ENCODE measurements at regions not wholly inside any gene's neighbourhood (a gene's known extent, or its start where the extent isn't known, plus 50 kb on each side); places are given as distances from the start of the nearest gene placed in this dataset.

DNA sequence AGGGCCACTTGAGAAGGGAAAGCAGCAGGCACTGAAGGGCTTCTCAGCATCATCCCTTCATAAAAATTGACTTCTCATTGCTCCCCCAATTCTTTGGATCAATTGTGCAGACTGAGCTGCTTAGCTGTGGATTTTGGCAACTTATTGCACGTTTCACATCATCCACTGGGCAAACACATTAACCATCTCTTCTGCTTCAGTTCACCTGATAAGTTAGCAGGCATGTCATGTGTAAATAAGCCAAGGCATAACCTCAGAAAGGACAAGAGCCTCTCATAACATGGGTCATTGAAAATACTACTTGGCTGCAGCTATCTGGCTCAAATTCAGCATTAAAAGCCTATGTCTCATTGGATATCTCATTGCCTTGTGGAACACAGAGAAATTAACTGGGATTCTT, 366.5 kb downstream of the LRRC3B start:
- H3K27me3 Mint-ChIP-seq = no peaks in the 10 kb centered on the region
- intact Hi-C loops (cut with micrococcal nuclease) = no loop called here
- DNase-seq (no peak), ATAC-seq (no peak)
- H3K4me1 Mint-ChIP-seq (ENCODE audit: low read depth) = no peaks in the 10 kb centered on the region
- no peaks in the 10 kb centered on the region for H3K36me3 Mint-ChIP-seq (ENCODE audit: low read depth)
- no peak overlapping the region for H3K4me3 Mint-ChIP-seq
- H3K9me3 Mint-ChIP-seq = no peaks in the 10 kb centered on the region
- H3K27ac Mint-ChIP-seq = no peak overlapping the region
- ChIA-PET POLR2A (no interaction called here), CTCF (no interaction called here)
- TF ChIP-seq, protein P1, sequence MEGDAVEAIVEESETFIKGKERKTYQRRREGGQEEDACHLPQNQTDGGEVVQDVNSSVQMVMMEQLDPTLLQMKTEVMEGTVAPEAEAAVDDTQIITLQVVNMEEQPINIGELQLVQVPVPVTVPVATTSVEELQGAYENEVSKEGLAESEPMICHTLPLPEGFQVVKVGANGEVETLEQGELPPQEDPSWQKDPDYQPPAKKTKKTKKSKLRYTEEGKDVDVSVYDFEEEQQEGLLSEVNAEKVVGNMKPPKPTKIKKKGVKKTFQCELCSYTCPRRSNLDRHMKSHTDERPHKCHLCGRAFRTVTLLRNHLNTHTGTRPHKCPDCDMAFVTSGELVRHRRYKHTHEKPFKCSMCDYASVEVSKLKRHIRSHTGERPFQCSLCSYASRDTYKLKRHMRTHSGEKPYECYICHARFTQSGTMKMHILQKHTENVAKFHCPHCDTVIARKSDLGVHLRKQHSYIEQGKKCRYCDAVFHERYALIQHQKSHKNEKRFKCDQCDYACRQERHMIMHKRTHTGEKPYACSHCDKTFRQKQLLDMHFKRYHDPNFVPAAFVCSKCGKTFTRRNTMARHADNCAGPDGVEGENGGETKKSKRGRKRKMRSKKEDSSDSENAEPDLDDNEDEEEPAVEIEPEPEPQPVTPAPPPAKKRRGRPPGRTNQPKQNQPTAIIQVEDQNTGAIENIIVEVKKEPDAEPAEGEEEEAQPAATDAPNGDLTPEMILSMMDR (IDR thresholded peaks at IDR 0.05) = no peak

DNA sequence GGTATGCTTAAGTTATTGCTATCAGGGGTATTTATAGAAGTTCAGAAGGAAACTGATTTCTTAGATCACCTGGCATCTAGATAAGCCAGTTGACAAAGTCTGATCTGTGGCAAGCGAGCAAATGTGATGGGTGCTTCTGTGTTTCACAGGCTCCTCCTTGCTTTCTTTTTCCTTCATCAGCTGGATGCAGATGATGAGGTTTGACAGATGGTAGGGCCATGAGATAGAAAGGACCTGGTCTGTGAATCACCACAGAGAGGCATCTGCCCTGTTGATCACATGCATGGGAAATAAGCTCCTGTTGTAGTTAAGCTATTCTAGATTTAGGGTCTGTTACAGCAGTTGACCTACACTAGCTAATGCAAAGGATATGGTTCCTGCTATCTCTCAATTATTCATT, 372.0 kb downstream of the NEK10 start:
- H3K4me3 Mint-ChIP-seq = no peak overlapping the region

DNA sequence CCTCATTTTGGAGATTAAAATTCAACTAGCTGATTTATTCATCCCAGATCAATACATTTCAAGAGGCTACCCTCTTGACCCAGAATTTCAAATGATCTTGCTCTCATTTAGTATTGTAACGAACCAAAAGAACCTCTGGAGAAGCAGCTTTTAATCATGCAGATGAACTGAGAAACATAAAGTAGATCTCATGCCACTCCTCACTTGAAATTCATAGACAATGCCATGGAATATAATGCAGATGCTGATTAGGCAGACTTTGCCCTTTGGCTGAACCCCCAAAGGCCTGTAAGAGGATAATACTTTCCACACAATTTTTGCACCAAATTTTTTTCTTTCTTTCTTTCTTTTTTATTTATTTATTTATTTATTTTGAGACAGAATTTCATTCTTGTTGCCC, 358.3 kb downstream of the NEK10 start:
- ChIA-PET POLR2A (no interaction called here), CTCF (no interaction called here)
- ATAC-seq (no peak), DNase-seq (no peak)
- H3K4me1 Mint-ChIP-seq (ENCODE audit: low read depth) = no peaks in the 10 kb centered on the region
- TF ChIP-seq, protein P1 (IDR thresholded peaks at IDR 0.05) = no peak
- H3K36me3 Mint-ChIP-seq (ENCODE audit: low read depth) = no peaks in the 10 kb centered on the region
- H3K4me3 Mint-ChIP-seq = no peak overlapping the region
- H3K27ac Mint-ChIP-seq = no peak overlapping the region
- no peaks in the 10 kb centered on the region for H3K27me3 Mint-ChIP-seq
- intact Hi-C loops (cut with micrococcal nuclease) = no loop called here
- H3K9me3 Mint-ChIP-seq = peaks cover 8% of the 10 kb centered on the region

More for the DNA sequence above, 372.0 kb downstream of the NEK10 start:
- peaks cover 5% of the 10 kb centered on the region for H3K9me3 Mint-ChIP-seq
- ATAC-seq (no peak), DNase-seq (no peak)
- H3K27ac Mint-ChIP-seq = no peak overlapping the region
- H3K4me1 Mint-ChIP-seq (ENCODE audit: low read depth) = no peaks in the 10 kb centered on the region
- TF ChIP-seq, protein P1 (IDR thresholded peaks at IDR 0.05) = no peak
- H3K36me3 Mint-ChIP-seq (ENCODE audit: low read depth) = no peaks in the 10 kb centered on the region
- ChIA-PET POLR2A (no interaction called here), CTCF (no interaction called here)
- intact Hi-C loops (cut with micrococcal nuclease) = no loop called here
- H3K27me3 Mint-ChIP-seq = no peaks in the 10 kb centered on the region

DNA sequence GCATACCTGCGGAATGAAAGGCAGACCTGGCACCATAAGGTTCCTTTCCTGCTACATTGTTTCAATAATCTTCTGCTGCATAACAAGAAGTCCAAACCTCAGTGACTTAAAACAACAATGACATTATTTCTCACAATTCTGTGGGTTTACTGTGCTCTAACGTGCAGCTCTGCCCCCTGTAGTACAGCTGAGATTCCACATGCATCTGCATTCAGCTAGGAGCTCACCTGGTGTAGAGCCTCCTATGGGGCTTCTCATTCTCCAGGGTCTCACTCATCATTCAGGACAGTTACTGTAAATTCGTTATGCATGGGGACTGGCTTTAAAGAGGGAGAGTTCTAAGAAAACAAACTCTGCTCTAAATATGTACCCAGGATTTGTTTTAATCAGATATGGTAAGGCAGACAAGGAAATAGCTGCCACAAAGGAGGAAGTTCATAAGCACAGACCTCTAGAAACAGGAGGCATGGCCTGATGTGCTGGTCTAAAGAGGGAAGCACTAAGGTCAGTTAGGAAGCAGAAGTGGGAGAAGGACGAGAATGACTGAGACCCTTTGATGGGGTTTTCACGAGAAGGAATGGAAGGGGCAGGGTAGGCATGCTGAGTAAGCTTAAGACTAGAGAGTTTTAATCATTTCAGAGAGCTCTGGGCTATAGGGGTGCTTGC, 347.0 kb downstream of the NEK10 start:
- Mint-ChIP-seq H3K27me3 (no peaks in the 10 kb centered on the region), H3K27ac (no peak overlapping the region), H3K9me3 (no peaks in the 10 kb centered on the region), H3K36me3 (ENCODE audit: low read depth) (no peaks in the 10 kb centered on the region), H3K4me1 (ENCODE audit: low read depth) (no peaks in the 10 kb centered on the region), H3K4me3 (no peak overlapping the region)
- no peak for DNase-seq
- no peak for ATAC-seq
- intact Hi-C loops (cut with micrococcal nuclease) = no loop called here
- CTCF ChIA-PET = no interaction called here
- TF ChIP-seq, protein P1 (IDR thresholded peaks at IDR 0.05) = no peak
- POLR2A ChIA-PET = no interaction called here

DNA sequence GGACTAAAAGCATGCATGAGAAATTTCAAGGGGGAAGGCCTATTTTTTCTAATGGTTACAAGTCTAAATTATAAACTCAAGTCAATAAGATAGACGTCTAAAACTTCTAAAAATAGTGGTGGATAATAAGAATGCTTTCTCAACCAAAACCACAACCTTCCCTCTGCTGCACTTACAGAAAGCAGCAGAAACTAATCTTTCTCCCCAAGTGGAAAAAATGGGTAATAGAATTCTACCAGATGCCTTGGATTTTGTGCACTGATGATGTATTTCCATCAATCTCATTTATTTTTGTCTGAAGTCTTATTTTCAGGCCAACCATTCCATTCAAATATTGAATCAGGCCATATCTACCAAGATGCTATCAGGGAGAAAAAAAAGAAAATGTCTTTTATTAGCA, 344.7 kb downstream of the NEK10 start:
- Mint-ChIP-seq H3K9me3 (no peaks in the 10 kb centered on the region), H3K27ac (no peak overlapping the region), H3K4me1 (ENCODE audit: low read depth) (no peaks in the 10 kb centered on the region), H3K4me3 (no peak overlapping the region), H3K27me3 (no peaks in the 10 kb centered on the region), H3K36me3 (ENCODE audit: low read depth) (no peaks in the 10 kb centered on the region)
- CTCF ChIA-PET = no interaction called here
- ATAC-seq (no peak), DNase-seq (no peak)
- TF ChIP-seq, protein P1 (IDR thresholded peaks at IDR 0.05) = no peak
- intact Hi-C loops (cut with micrococcal nuclease) = no loop called here
- POLR2A ChIA-PET = no interaction called here
